ENCODE measurements at regions not wholly inside any gene's neighbourhood (a gene's known extent, or its start where the extent isn't known, plus 50 kb on each side); places are given as distances from the start of the nearest gene placed in this dataset.
A peak's percentile ranks its signal among the peaks of the same experiment; 100 is the strongest.

GRCh38 chr10:7471720-7472367 is 61.0 kb upstream of the SFMBT2 start:
- H3K4me3 ChIP-seq (ENCODE audit: insufficient read depth, low read length, poor library complexity, severe bottlenecking): peak overlapping the region; percentile 41
- H2AFZ ChIP-seq (ENCODE audit: low read depth, low read length, severe bottlenecking): no peak overlapping the region
- peak overlapping the region; percentile 90 for H3K4me2 ChIP-seq (ENCODE audit: low read depth, low read length, poor library complexity, severe bottlenecking)
- peak overlapping the region; percentile 55 for H3K9ac ChIP-seq (ENCODE audit: low read length)
- no peaks in the 10 kb centered on the region for H3K9me3 ChIP-seq (ENCODE audit: insufficient read depth, low read length)
- no peaks in the 10 kb centered on the region for H3K27me3 ChIP-seq (ENCODE audit: low read length)
- TF ChIP-seq EZH2phosphoT487 (conservative IDR thresholded peaks at IDR 0.05; ENCODE audit: low read length): no peak
- no peak for TF ChIP-seq CTCF (IDR thresholded peaks at IDR 0.05; ENCODE audit: insufficient read depth, low read length, poor library complexity, severe bottlenecking)
- H3F3A ChIP-seq (ENCODE audit: insufficient read depth): peaks cover 50% of the 10 kb centered on the region
- no peaks in the 10 kb centered on the region for H3K9me2 ChIP-seq (replicated peaks; ENCODE audit: insufficient read depth, low read length)
- no peaks in the 10 kb centered on the region for H4K20me1 ChIP-seq (ENCODE audit: low read depth, low read length)
- H3K79me2 ChIP-seq (ENCODE audit: insufficient read depth, low read length): no peaks in the 10 kb centered on the region; the same call in none of the 2 replicates
- peak overlapping the region; percentile 95 for H3K27ac ChIP-seq (ENCODE audit: low read depth, low read length)
- no peaks in the 10 kb centered on the region for H3K36me3 ChIP-seq (ENCODE audit: low read length)

GRCh38 chr10:7470371-7470770 is 59.5 kb upstream of the SFMBT2 start:
- peak overlapping the region; percentile 90 for H3K4me2 ChIP-seq (ENCODE audit: low read depth, low read length, poor library complexity, severe bottlenecking)
- H3K36me3 ChIP-seq (ENCODE audit: low read length): no peaks in the 10 kb centered on the region
- H4K20me1 ChIP-seq (ENCODE audit: low read depth, low read length): no peaks in the 10 kb centered on the region
- peak overlapping the region; percentile 31 for H2AFZ ChIP-seq (ENCODE audit: low read depth, low read length, severe bottlenecking)
- peaks cover 37% of the 10 kb centered on the region for H3F3A ChIP-seq (ENCODE audit: insufficient read depth)
- no peaks in the 10 kb centered on the region; the same call in none of the 2 replicates for H3K79me2 ChIP-seq (ENCODE audit: insufficient read depth, low read length)
- no peaks in the 10 kb centered on the region for H3K9me2 ChIP-seq (replicated peaks; ENCODE audit: insufficient read depth, low read length)
- peak overlapping the region; percentile 95 for H3K27ac ChIP-seq (ENCODE audit: low read depth, low read length)
- peak overlapping the region; percentile 41 for H3K4me3 ChIP-seq (ENCODE audit: insufficient read depth, low read length, poor library complexity, severe bottlenecking)
- TF ChIP-seq EZH2phosphoT487 (conservative IDR thresholded peaks at IDR 0.05; ENCODE audit: low read length): no peak
- no peak for TF ChIP-seq CTCF (IDR thresholded peaks at IDR 0.05; ENCODE audit: insufficient read depth, low read length, poor library complexity, severe bottlenecking)
- peak overlapping the region; percentile 55 for H3K9ac ChIP-seq (ENCODE audit: low read length)
- no peaks in the 10 kb centered on the region for H3K9me3 ChIP-seq (ENCODE audit: insufficient read depth, low read length)
- H3K27me3 ChIP-seq (ENCODE audit: low read length): no peaks in the 10 kb centered on the region

GRCh38 chr10:7467031-7467667 is 56.3 kb upstream of the SFMBT2 start:
- H3K27ac ChIP-seq (ENCODE audit: low read depth, low read length): no peak overlapping the region

More at GRCh38 chr10:7467031-7467667, 56.3 kb upstream of the SFMBT2 start:
- Histone ChIP-seq H3K9ac (ENCODE audit: low read length) (no peak overlapping the region), H3F3A (ENCODE audit: insufficient read depth) (peaks cover 15% of the 10 kb centered on the region), H3K27me3 (ENCODE audit: low read length) (no peaks in the 10 kb centered on the region), H4K20me1 (ENCODE audit: low read depth, low read length) (no peaks in the 10 kb centered on the region), H3K4me3 (ENCODE audit: insufficient read depth, low read length, poor library complexity, severe bottlenecking) (no peak overlapping the region), H3K79me2 (ENCODE audit: insufficient read depth, low read length) (no peaks in the 10 kb centered on the region; the same call in none of the 2 replicates), H3K9me2 (replicated peaks; ENCODE audit: insufficient read depth, low read length) (no peaks in the 10 kb centered on the region), H3K9me3 (ENCODE audit: insufficient read depth, low read length) (no peaks in the 10 kb centered on the region), H2AFZ (ENCODE audit: low read depth, low read length, severe bottlenecking) (no peak overlapping the region), H3K36me3 (ENCODE audit: low read length) (no peaks in the 10 kb centered on the region), H3K4me2 (ENCODE audit: low read depth, low read length, poor library complexity, severe bottlenecking) (no peak overlapping the region)
- TF ChIP-seq CTCF (IDR thresholded peaks at IDR 0.05; ENCODE audit: insufficient read depth, low read length, poor library complexity, severe bottlenecking) (no peak), EZH2phosphoT487 (conservative IDR thresholded peaks at IDR 0.05; ENCODE audit: low read length) (no peak)
